Ovary (tissue), 3 donors: ENCODE measurements at regions not wholly inside any gene's neighbourhood (a gene's known extent, or its start where the extent isn't known, plus 50 kb on each side); places are given as distances from the start of the nearest gene placed in this dataset.

ENCODE experiments used
- POLR2A ChIP-seq: fragments of 450-650 bp; IDR thresholded peaks from one replicate; pipeline ENCODE4 v1.6.1; 2017; ENCODE audit warnings: antibody characterized with exemption, mild to moderate bottlenecking, moderate library complexity
- TF ChIP-seq, protein P1 (sequence below), 3 donors: fragments of 450-650 bp in 2 of 3; fragments of 200-600 bp in 1 of 3; IDR thresholded peaks; one replicate each; pipeline versions ENCODE4 v1.5.1 to v1.8.0; 2016 to 2022; ENCODE audit warnings: antibody characterized with exemption in 3 of 3, mild to moderate bottlenecking in 1 of 3
- donor health status: DM: no; HTN: no; CAD: no.

- no peak for TF ChIP-seq POLR2A
- TF ChIP-seq, protein P1, sequence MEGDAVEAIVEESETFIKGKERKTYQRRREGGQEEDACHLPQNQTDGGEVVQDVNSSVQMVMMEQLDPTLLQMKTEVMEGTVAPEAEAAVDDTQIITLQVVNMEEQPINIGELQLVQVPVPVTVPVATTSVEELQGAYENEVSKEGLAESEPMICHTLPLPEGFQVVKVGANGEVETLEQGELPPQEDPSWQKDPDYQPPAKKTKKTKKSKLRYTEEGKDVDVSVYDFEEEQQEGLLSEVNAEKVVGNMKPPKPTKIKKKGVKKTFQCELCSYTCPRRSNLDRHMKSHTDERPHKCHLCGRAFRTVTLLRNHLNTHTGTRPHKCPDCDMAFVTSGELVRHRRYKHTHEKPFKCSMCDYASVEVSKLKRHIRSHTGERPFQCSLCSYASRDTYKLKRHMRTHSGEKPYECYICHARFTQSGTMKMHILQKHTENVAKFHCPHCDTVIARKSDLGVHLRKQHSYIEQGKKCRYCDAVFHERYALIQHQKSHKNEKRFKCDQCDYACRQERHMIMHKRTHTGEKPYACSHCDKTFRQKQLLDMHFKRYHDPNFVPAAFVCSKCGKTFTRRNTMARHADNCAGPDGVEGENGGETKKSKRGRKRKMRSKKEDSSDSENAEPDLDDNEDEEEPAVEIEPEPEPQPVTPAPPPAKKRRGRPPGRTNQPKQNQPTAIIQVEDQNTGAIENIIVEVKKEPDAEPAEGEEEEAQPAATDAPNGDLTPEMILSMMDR (IDR thresholded peaks at IDR 0.05), result no peak
Observed at GRCh38 chr5:121681229-121681855, 170.3 kb upstream of the FTMT start.
